ENCODE measurements at regions not wholly inside any gene's neighbourhood (a gene's known extent, or its start where the extent isn't known, plus 50 kb on each side); places are given as distances from the start of the nearest gene placed in this dataset.

- TF ChIP-seq CTCF (IDR thresholded peaks at IDR 0.05; ENCODE audit: low read depth, low read length, poor library complexity, severe bottlenecking) (no peak), EZH2phosphoT487 (IDR thresholded peaks at IDR 0.05; ENCODE audit: borderline replicate concordance, low read length) (no peak)
These were observed 663.3 kb upstream of the MGMT start for GRCh38 chr10:128803790-128804189.

Measured in DOHH2 (cell line).